ENCODE measurements at regions not wholly inside any gene's neighbourhood (a gene's known extent, or its start where the extent isn't known, plus 50 kb on each side); places are given as distances from the start of the nearest gene placed in this dataset.
A peak's percentile ranks its signal among the peaks of the same experiment; 100 is the strongest.

- no peak overlapping the region for H2BK120ac ChIP-seq (ENCODE audit: insufficient read depth, low read length, poor library complexity)
- H3K79me2 ChIP-seq (ENCODE audit: control insufficient read depth, insufficient read depth, low read length, poor library complexity) = no peaks in the 10 kb centered on the region
- no peak overlapping the region for H4K8ac ChIP-seq (ENCODE audit: low read depth, low read length)
- no peaks in the 10 kb centered on the region for H3K27me3 ChIP-seq (ENCODE audit: insufficient read depth, low read length)
- H3K79me1 ChIP-seq (ENCODE audit: low read length) = no peaks in the 10 kb centered on the region
- H3K36me3 ChIP-seq (ENCODE audit: control insufficient read depth in 1 of 2, insufficient read depth in 2 of 2, low read length in 2 of 2) = no peaks in the 10 kb centered on the region
- H3K27ac ChIP-seq (ENCODE audit: low read depth, low read length) = no peak overlapping the region
- no peak overlapping the region for H4K12ac ChIP-seq (ENCODE audit: low read depth, low read length)
- H2BK5ac ChIP-seq (ENCODE audit: low read depth, low read length, poor library complexity) = no peak overlapping the region
- no peak overlapping the region for H3K4ac ChIP-seq (ENCODE audit: low read depth, low read length)
- no peak overlapping the region for H2BK12ac ChIP-seq (ENCODE audit: low read length)
- no peak overlapping the region for H3K23ac ChIP-seq (ENCODE audit: low read length)
- no peak overlapping the region for H4K91ac ChIP-seq (ENCODE audit: low read depth, low read length)
- H2AFZ ChIP-seq (ENCODE audit: insufficient read depth, low read length, poor library complexity) = no peak overlapping the region
- no peak overlapping the region for H2AK5ac ChIP-seq (ENCODE audit: low read length)
- no peak overlapping the region for H3K4me3 ChIP-seq (ENCODE audit: low read depth, low read length)
- no peak overlapping the region for H3K9ac ChIP-seq (ENCODE audit: low read length)
- H3K9me3 ChIP-seq (ENCODE audit: insufficient read depth, low read depth, low read length) = no peaks in the 10 kb centered on the region
- no peak overlapping the region for H3K4me2 ChIP-seq (ENCODE audit: low read length)
- no peak for DNase-seq
- H3K18ac ChIP-seq (ENCODE audit: low read length) = no peak overlapping the region
- 100% methylated on average over 1 of the region's 3 CpGs for WGBS (ENCODE audit: extremely low coverage, insufficient coverage, insufficient read length)
- H3K4me1 ChIP-seq (ENCODE audit: control insufficient read depth in 1 of 2, insufficient read depth in 2 of 2, low read length in 2 of 2) = no peaks in the 10 kb centered on the region
- H3K14ac ChIP-seq (ENCODE audit: low read length) = no peak overlapping the region
Measured at GRCh38 chr4:24400537-24400936, 183.8 kb downstream of the DHX15 start.

GRCh38 chr4:24396988-24397387 lies 187.4 kb downstream of the DHX15 start:
- no CpG with 5 or more reads among the region's 4 CpGs for WGBS (ENCODE audit: extremely low coverage, insufficient coverage, insufficient read length)

GRCh38 chr4:24395937-24396336 lies 188.4 kb downstream of the DHX15 start:
- Histone ChIP-seq H2BK120ac (ENCODE audit: insufficient read depth, low read length, poor library complexity) (no peak overlapping the region), H3K4ac (ENCODE audit: low read depth, low read length) (no peak overlapping the region), H4K91ac (ENCODE audit: low read depth, low read length) (no peak overlapping the region), H2AFZ (ENCODE audit: insufficient read depth, low read length, poor library complexity) (no peak overlapping the region), H4K8ac (ENCODE audit: low read depth, low read length) (no peak overlapping the region), H3K27me3 (ENCODE audit: insufficient read depth, low read length) (no peaks in the 10 kb centered on the region), H3K79me1 (ENCODE audit: low read length) (no peaks in the 10 kb centered on the region), H3K27ac (ENCODE audit: low read depth, low read length) (no peak overlapping the region), H2BK12ac (ENCODE audit: low read length) (no peak overlapping the region), H2BK5ac (ENCODE audit: low read depth, low read length, poor library complexity) (no peak overlapping the region), H3K23ac (ENCODE audit: low read length) (no peak overlapping the region), H3K4me3 (ENCODE audit: low read depth, low read length) (no peak overlapping the region), H3K4me1 (ENCODE audit: control insufficient read depth in 1 of 2, insufficient read depth in 2 of 2, low read length in 2 of 2) (no peaks in the 10 kb centered on the region), H4K12ac (ENCODE audit: low read depth, low read length) (no peak overlapping the region), H3K18ac (ENCODE audit: low read length) (no peak overlapping the region), H3K79me2 (ENCODE audit: control insufficient read depth, insufficient read depth, low read length, poor library complexity) (no peaks in the 10 kb centered on the region), H3K9ac (ENCODE audit: low read length) (no peak overlapping the region), H3K36me3 (ENCODE audit: control insufficient read depth in 1 of 2, insufficient read depth in 2 of 2, low read length in 2 of 2) (no peaks in the 10 kb centered on the region), H3K4me2 (ENCODE audit: low read length) (no peak overlapping the region), H3K14ac (ENCODE audit: low read length) (no peak overlapping the region), H3K9me3 (ENCODE audit: insufficient read depth, low read depth, low read length) (no peaks in the 10 kb centered on the region), H2AK5ac (ENCODE audit: low read length) (no peak overlapping the region)
- no CpG with 5 or more reads among the region's 7 CpGs for WGBS (ENCODE audit: extremely low coverage, insufficient coverage, insufficient read length)
- DNase-seq = peak; percentile 37 to 52

More at GRCh38 chr4:24396988-24397387, 187.4 kb downstream of the DHX15 start:
- no peaks in the 10 kb centered on the region for H3K36me3 ChIP-seq (ENCODE audit: control insufficient read depth in 1 of 2, insufficient read depth in 2 of 2, low read length in 2 of 2)
- no peak overlapping the region for H3K14ac ChIP-seq (ENCODE audit: low read length)
- no peak overlapping the region for H3K9ac ChIP-seq (ENCODE audit: low read length)
- H2AFZ ChIP-seq (ENCODE audit: insufficient read depth, low read length, poor library complexity) = no peak overlapping the region
- H4K8ac ChIP-seq (ENCODE audit: low read depth, low read length) = no peak overlapping the region
- no peak overlapping the region for H3K18ac ChIP-seq (ENCODE audit: low read length)
- H2BK12ac ChIP-seq (ENCODE audit: low read length) = no peak overlapping the region
- H3K4me3 ChIP-seq (ENCODE audit: low read depth, low read length) = no peak overlapping the region
- no peak for DNase-seq
- H2BK5ac ChIP-seq (ENCODE audit: low read depth, low read length, poor library complexity) = no peak overlapping the region
- H3K79me2 ChIP-seq (ENCODE audit: control insufficient read depth, insufficient read depth, low read length, poor library complexity) = no peaks in the 10 kb centered on the region
- H2BK120ac ChIP-seq (ENCODE audit: insufficient read depth, low read length, poor library complexity) = no peak overlapping the region
- no peak overlapping the region for H4K12ac ChIP-seq (ENCODE audit: low read depth, low read length)
- no peaks in the 10 kb centered on the region for H3K27me3 ChIP-seq (ENCODE audit: insufficient read depth, low read length)
- H3K4ac ChIP-seq (ENCODE audit: low read depth, low read length) = no peak overlapping the region
- H3K27ac ChIP-seq (ENCODE audit: low read depth, low read length) = no peak overlapping the region
- no peak overlapping the region for H3K23ac ChIP-seq (ENCODE audit: low read length)
- no peaks in the 10 kb centered on the region for H3K9me3 ChIP-seq (ENCODE audit: insufficient read depth, low read depth, low read length)
- no peaks in the 10 kb centered on the region for H3K79me1 ChIP-seq (ENCODE audit: low read length)
- H4K91ac ChIP-seq (ENCODE audit: low read depth, low read length) = no peak overlapping the region
- no peaks in the 10 kb centered on the region for H3K4me1 ChIP-seq (ENCODE audit: control insufficient read depth in 1 of 2, insufficient read depth in 2 of 2, low read length in 2 of 2)
- H2AK5ac ChIP-seq (ENCODE audit: low read length) = no peak overlapping the region
- no peak overlapping the region for H3K4me2 ChIP-seq (ENCODE audit: low read length)

DNA sequence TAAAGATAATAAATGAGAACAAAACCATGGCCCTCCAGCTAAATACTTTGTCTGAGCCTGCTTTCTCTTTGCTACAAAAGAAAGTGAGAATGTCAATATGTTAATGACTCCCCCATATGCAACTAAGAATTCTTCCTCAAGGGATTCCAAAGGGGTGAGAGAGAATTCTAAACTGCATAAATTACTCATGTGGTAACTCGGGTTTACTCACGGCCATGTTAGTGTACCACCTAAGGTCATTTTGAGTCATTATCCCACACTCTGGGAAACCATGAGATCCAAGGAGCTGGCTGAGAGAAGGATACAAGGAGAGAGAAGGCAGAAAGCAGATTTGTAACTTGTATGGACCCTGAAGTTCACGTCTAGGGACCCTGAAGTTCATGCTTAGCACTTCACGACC lies 190.3 kb downstream of the DHX15 start:
- Histone ChIP-seq H3K4me3 (ENCODE audit: low read depth, low read length) (no peak overlapping the region), H2BK12ac (ENCODE audit: low read length) (no peak overlapping the region), H2BK120ac (ENCODE audit: insufficient read depth, low read length, poor library complexity) (no peak overlapping the region), H3K18ac (ENCODE audit: low read length) (no peak overlapping the region), H3K36me3 (ENCODE audit: control insufficient read depth in 1 of 2, insufficient read depth in 2 of 2, low read length in 2 of 2) (no peaks in the 10 kb centered on the region), H3K9ac (ENCODE audit: low read length) (no peak overlapping the region), H3K23ac (ENCODE audit: low read length) (no peak overlapping the region), H2AK5ac (ENCODE audit: low read length) (no peak overlapping the region), H3K9me3 (ENCODE audit: insufficient read depth, low read depth, low read length) (no peaks in the 10 kb centered on the region), H3K79me1 (ENCODE audit: low read length) (no peaks in the 10 kb centered on the region), H2AFZ (ENCODE audit: insufficient read depth, low read length, poor library complexity) (no peak overlapping the region), H2BK5ac (ENCODE audit: low read depth, low read length, poor library complexity) (no peak overlapping the region), H3K4me2 (ENCODE audit: low read length) (no peak overlapping the region), H3K27me3 (ENCODE audit: insufficient read depth, low read length) (no peaks in the 10 kb centered on the region), H4K12ac (ENCODE audit: low read depth, low read length) (no peak overlapping the region), H4K91ac (ENCODE audit: low read depth, low read length) (no peak overlapping the region), H3K27ac (ENCODE audit: low read depth, low read length) (no peak overlapping the region), H4K8ac (ENCODE audit: low read depth, low read length) (no peak overlapping the region), H3K79me2 (ENCODE audit: control insufficient read depth, insufficient read depth, low read length, poor library complexity) (no peaks in the 10 kb centered on the region), H3K14ac (ENCODE audit: low read length) (no peak overlapping the region), H3K4me1 (ENCODE audit: control insufficient read depth in 1 of 2, insufficient read depth in 2 of 2, low read length in 2 of 2) (no peaks in the 10 kb centered on the region), H3K4ac (ENCODE audit: low read depth, low read length) (no peak overlapping the region)
- no CpG with 5 or more reads among the region's 4 CpGs for WGBS (ENCODE audit: extremely low coverage, insufficient coverage, insufficient read length)
- DNase-seq = peak in 1 of 2 donors; percentile 23
